Testis (tissue), 2 donors: ENCODE measurements at regions not wholly inside any gene's neighbourhood (a gene's known extent, or its start where the extent isn't known, plus 50 kb on each side); places are given as distances from the start of the nearest gene placed in this dataset.

Source experiments
- CTCF ChIP-seq, 3 experiments: fragments of 450-650 bp in 2 of 3; fragments of 200-600 bp in 1 of 3; sonication (generic) in 1 of 3; IDR thresholded peaks; one replicate each; pipeline ENCODE4 v1.5.1; 2016 to 2019; ENCODE audit warnings: antibody characterized with exemption in 3 of 3, mild to moderate bottlenecking in 2 of 3, moderate library complexity in 1 of 3
- POLR2A ChIP-seq: fragments of 450-650 bp; IDR thresholded peaks from one replicate; pipeline ENCODE4 v1.6.1; 2017; ENCODE audit warnings: antibody characterized with exemption, mild to moderate bottlenecking, moderate library complexity

GRCh38 chr14:83614956-83615355 is 1915.0 kb upstream of the FLRT2 start:
- TF ChIP-seq POLR2A (no peak), CTCF (IDR thresholded peaks at IDR 0.05) (no peak)
